ENCODE measurements at regions not wholly inside any gene's neighbourhood (a gene's known extent, or its start where the extent isn't known, plus 50 kb on each side); places are given as distances from the start of the nearest gene placed in this dataset.

- Histone ChIP-seq H3K27me3 (ENCODE audit: insufficient read depth, low read length) (no peaks in the 10 kb centered on the region), H4K20me1 (ENCODE audit: insufficient read depth) (no peaks in the 10 kb centered on the region), H3K79me2 (ENCODE audit: insufficient read depth, low read length) (no peaks in the 10 kb centered on the region), H3K9ac (ENCODE audit: low read length) (no peak overlapping the region), H3K27ac (ENCODE audit: low read depth, low read length) (no peak overlapping the region), H2AFZ (ENCODE audit: low read depth, low read length, poor library complexity, severe bottlenecking) (no peak overlapping the region), H3K36me3 (ENCODE audit: control insufficient read depth in 1 of 2, insufficient read depth in 2 of 2, low read length in 2 of 2) (no peaks in the 10 kb centered on the region), H3K4me2 (ENCODE audit: low read length) (no peak overlapping the region), H3K9me2 (ENCODE audit: insufficient read depth) (no peaks in the 10 kb centered on the region), H3K4me1 (ENCODE audit: control insufficient read depth in 1 of 2, insufficient read depth in 2 of 2, low read length in 2 of 2) (no peaks in the 10 kb centered on the region), H3K4me3 (replicated peaks in 1 of 2; ENCODE audit: low read depth in 1 of 2, low read length in 2 of 2) (no peak overlapping the region), H3K9me3 (ENCODE audit: control insufficient read depth in 1 of 2, insufficient read depth in 1 of 2, low read depth in 1 of 2, low read length in 2 of 2) (no peaks in the 10 kb centered on the region)
- TF ChIP-seq TCF7L2 (IDR thresholded peaks at IDR 0.05; ENCODE audit: borderline replicate concordance, extremely low read depth, insufficient read depth, insufficient read length): no peak
- TF ChIP-seq ELF1 (IDR thresholded peaks at IDR 0.05; ENCODE audit: borderline replicate concordance, low read depth): no peak
- TF ChIP-seq CTCF (IDR thresholded peaks at IDR 0.05 in 2 of 3, conservative IDR thresholded peaks at IDR 0.05 in 1 of 3; ENCODE audit: borderline replicate concordance in 1 of 3, insufficient read depth in 1 of 3, low read depth in 2 of 3, low read length in 2 of 3): no peak
- TF ChIP-seq SRF (IDR thresholded peaks at IDR 0.05; ENCODE audit: low read depth): no peak
- TF ChIP-seq MAX (IDR thresholded peaks at IDR 0.05): no peak
- no peak for TF ChIP-seq POLR2AphosphoS5 (IDR thresholded peaks at IDR 0.05; ENCODE audit: low read depth, low read length)
- TF ChIP-seq FOSL1 (IDR thresholded peaks at IDR 0.05; ENCODE audit: low read depth): no peak
- TF ChIP-seq, protein P1, sequence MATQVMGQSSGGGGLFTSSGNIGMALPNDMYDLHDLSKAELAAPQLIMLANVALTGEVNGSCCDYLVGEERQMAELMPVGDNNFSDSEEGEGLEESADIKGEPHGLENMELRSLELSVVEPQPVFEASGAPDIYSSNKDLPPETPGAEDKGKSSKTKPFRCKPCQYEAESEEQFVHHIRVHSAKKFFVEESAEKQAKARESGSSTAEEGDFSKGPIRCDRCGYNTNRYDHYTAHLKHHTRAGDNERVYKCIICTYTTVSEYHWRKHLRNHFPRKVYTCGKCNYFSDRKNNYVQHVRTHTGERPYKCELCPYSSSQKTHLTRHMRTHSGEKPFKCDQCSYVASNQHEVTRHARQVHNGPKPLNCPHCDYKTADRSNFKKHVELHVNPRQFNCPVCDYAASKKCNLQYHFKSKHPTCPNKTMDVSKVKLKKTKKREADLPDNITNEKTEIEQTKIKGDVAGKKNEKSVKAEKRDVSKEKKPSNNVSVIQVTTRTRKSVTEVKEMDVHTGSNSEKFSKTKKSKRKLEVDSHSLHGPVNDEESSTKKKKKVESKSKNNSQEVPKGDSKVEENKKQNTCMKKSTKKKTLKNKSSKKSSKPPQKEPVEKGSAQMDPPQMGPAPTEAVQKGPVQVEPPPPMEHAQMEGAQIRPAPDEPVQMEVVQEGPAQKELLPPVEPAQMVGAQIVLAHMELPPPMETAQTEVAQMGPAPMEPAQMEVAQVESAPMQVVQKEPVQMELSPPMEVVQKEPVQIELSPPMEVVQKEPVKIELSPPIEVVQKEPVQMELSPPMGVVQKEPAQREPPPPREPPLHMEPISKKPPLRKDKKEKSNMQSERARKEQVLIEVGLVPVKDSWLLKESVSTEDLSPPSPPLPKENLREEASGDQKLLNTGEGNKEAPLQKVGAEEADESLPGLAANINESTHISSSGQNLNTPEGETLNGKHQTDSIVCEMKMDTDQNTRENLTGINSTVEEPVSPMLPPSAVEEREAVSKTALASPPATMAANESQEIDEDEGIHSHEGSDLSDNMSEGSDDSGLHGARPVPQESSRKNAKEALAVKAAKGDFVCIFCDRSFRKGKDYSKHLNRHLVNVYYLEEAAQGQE (IDR thresholded peaks at IDR 0.05; ENCODE audit: low read depth): no peak
- POLR2A ChIA-PET: no interaction called here
- CTCF ChIA-PET: no interaction called here
- RAD21 ChIA-PET (ENCODE audit: low non-redundant PET in 1 of 2, low total read pairs in 2 of 2, uncharacterized antibody in 2 of 2, unreplicated experiment in 2 of 2): no interaction called here
- intact Hi-C loops (cut with micrococcal nuclease): no loop called here
- DNase-seq (ENCODE audit: low read depth, low spot score) (no peak), ATAC-seq (no peak)
- no TSS peak for BruUV-seq (replicated peaks)
These were observed 470.7 kb upstream of the BRINP1 start for GRCh38 chr9:119839888-119840287.

Data from HCT116 (cell line).